Brain microvascular endothelial cell (primary cell): ENCODE measurements at regions not wholly inside any gene's neighbourhood (a gene's known extent, or its start where the extent isn't known, plus 50 kb on each side); places are given as distances from the start of the nearest gene placed in this dataset.

Source experiments
- DNase-seq: peaks from one replicate; pipeline ENCODE4 v3.0.0-alpha.2; 2020
- H3K27ac ChIP-seq: fragments of 250-450 bp; sonication (Bioruptor Pico); 2 replicates; pipeline ENCODE4 v1.5.1; 2020; ENCODE audit warnings: mild to moderate bottlenecking, moderate library complexity
- H3K27me3 ChIP-seq: fragments of 250-450 bp; sonication (Bioruptor Pico); replicated peaks from 2 replicates; pipeline ENCODE4 v1.5.1; 2020; ENCODE audit warnings: mild to moderate bottlenecking
- H3K36me3 ChIP-seq: fragments of 250-450 bp; sonication (Bioruptor Pico); replicated peaks from 2 replicates; pipeline ENCODE4 v1.5.1; 2020; ENCODE audit warnings: mild to moderate bottlenecking
- H3K4me3 ChIP-seq: 2 replicates; pipeline ENCODE4 v1.5.1; 2011; ENCODE audit warnings: low read depth, mild to moderate bottlenecking, control low read depth, low read length, moderate library complexity
- CTCF ChIP-seq: IDR thresholded peaks from 2 replicates; pipeline ENCODE4 v1.5.1; 2011; ENCODE audit warnings: low read depth, mild to moderate bottlenecking, moderate library complexity, low read length, control low read depth, inconsistent platforms; ENCODE audit errors: missing control alignments
- in situ Hi-C: cut with HindIII; loops from 2 replicates; pipeline ENCODE4 v1.10.0; 2017; ENCODE audit warnings: low sequenced_read_pairs, low pct_ligation_motif_present

DNA sequence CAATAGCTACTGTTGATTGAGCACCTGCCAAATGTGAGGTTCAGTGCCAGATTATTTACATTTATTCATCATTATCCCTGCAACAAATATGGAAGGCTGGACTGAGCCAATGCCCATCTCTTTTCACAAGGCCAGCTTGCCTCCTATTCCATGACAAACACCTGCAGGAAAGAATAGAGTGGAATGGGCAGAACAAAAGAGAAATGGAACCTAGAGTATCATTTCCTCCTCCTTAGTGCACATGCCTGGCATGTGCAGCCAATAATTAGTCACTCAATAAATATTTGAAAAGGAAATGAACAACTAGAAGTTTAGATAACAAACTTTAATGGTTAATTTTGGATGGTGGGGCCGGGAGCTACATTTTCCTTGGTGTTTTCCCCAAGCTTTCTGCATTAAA, 61.4 kb upstream of the MYRIP start:
- no peak overlapping the region for H3K4me3 ChIP-seq
- TF ChIP-seq CTCF, result no peak
- H3K36me3 ChIP-seq, result no peaks in the 10 kb centered on the region
- H3K27ac ChIP-seq, result no peak overlapping the region
- DNase-seq, result no peak
- H3K27me3 ChIP-seq, result no peaks in the 10 kb centered on the region
- in situ Hi-C loops, result no loop called here

DNA sequence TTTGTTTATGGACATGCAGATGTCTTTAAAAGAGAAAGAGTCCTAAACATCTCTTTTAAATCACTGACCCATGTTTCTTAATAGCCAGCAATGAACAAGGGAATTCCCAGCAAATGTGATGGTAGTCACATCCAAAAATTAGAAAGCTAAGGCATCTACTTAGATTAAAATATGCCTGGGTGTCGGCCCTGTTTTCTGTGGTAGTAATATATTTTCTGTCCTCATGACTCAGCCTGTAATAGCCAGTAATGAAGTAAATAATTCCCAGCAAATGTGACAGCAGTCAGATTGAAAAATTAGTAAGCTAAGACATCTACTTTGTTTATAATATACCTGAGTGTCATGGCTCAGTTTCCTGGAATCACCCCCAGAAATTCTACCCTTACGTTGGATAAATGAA, 60.6 kb upstream of the MYRIP start:
- in situ Hi-C loops, result no loop called here
- Histone ChIP-seq H3K27ac (no peak overlapping the region), H3K4me3 (no peak overlapping the region), H3K36me3 (no peaks in the 10 kb centered on the region), H3K27me3 (no peaks in the 10 kb centered on the region)
- no peak for DNase-seq
- no peak for TF ChIP-seq CTCF

- TF ChIP-seq CTCF, result no peak
- Histone ChIP-seq H3K36me3 (no peaks in the 10 kb centered on the region), H3K4me3 (no peak overlapping the region), H3K27ac (no peak overlapping the region), H3K27me3 (no peaks in the 10 kb centered on the region)
- DNase-seq, result no peak
- in situ Hi-C loops, result no loop called here
Measured at GRCh38 chr3:39750712-39751111, 58.7 kb upstream of the MYRIP start.

GRCh38 chr3:39751286-39751685, 58.1 kb upstream of the MYRIP start:
- in situ Hi-C loops, result no loop called here
- no peaks in the 10 kb centered on the region for H3K27me3 ChIP-seq
- no peak for DNase-seq
- H3K27ac ChIP-seq, result no peak overlapping the region
- no peaks in the 10 kb centered on the region for H3K36me3 ChIP-seq
- no peak for TF ChIP-seq CTCF
- H3K4me3 ChIP-seq, result no peak overlapping the region

GRCh38 chr3:39752019-39752637, 57.3 kb upstream of the MYRIP start:
- no peaks in the 10 kb centered on the region for H3K27me3 ChIP-seq
- no peak for DNase-seq
- H3K27ac ChIP-seq, result no peak overlapping the region
- H3K36me3 ChIP-seq, result no peaks in the 10 kb centered on the region
- in situ Hi-C loops, result no loop called here
- no peak overlapping the region for H3K4me3 ChIP-seq
- TF ChIP-seq CTCF, result no peak

DNA sequence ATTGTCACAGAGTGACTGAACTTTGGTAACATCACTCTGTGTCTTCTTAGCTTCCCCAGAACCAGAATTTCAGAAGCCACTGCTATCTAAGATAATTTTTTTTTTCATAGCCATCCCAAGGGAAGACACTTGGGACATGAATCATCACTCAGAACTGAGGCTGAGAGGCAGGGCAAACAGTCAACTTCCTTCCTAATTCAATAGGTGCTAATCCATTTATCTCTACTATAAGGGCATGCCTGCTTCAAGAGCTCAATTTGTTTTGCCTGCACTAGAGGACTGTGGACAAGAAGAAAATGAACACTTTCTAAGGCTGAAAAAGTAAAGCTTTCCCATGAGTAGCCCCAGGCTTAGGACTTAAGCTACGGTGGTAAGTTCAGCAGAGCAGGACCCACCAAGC, 56.7 kb upstream of the MYRIP start:
- H3K27me3 ChIP-seq, result no peaks in the 10 kb centered on the region
- TF ChIP-seq CTCF, result no peak
- DNase-seq, result no peak
- H3K4me3 ChIP-seq, result no peak overlapping the region
- no peaks in the 10 kb centered on the region for H3K36me3 ChIP-seq
- in situ Hi-C loops, result no loop called here
- H3K27ac ChIP-seq, result no peak overlapping the region
